DMS153 treated with DMSO at 0.1 percent for 48 hours (cell line): ENCODE measurements at regions not wholly inside any gene's neighbourhood (a gene's known extent, or its start where the extent isn't known, plus 50 kb on each side); places are given as distances from the start of the nearest gene placed in this dataset.
"Not testable (repeated sequence)": the region's sequence is repeated elsewhere in the genome, so short reads cannot be mapped to it uniquely, and the experiment has no call there.

Source experiments
- DNase-seq: peaks from one replicate; lab custom pipeline; 2025; ENCODE audit not compliant: unreplicated experiment; lab: John Stamatoyannopoulos, UW

DNA sequence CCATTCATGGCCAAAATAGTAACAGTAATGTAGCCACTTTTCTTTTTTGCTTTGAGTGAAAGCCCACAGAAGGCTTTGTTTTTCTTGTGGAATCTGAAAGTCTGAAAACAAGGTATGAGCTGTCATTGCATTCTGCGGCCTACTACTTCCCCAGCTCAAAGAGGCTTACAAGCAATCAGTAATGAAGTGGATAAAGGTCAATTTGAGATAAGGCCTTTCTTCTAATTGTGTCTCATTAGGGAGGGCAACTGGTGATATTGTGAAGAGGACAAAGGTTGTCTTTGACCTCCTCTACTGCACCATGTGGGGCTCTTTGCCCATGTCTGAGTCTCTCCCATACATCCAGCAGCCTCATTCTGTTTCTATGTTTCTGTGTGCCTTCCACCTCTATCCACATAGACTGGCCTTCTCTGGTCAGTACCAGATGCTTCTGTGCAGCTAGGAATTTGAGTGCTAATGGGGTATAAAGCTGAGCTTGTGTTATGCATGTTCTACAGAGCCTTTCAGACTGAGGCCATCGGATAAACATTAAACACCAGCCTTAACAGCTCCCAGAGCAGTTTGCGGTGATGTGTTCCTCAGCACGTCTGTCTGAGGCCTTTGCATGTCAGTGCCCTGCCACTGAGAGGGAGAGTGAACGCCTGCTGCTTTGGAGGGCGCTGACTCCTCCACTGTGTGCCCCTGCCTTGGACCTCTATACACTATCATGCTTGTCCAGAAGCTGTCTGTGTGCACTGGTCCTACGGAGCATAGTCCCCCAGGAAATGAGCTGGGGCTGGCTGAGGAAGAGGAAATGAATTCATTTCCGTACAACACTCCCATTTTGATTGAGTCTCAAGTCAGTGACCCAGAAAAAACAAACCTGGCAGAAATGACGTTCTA, 80.2 kb downstream of the SH2D1A start:
- DNase-seq: no peak

DNA sequence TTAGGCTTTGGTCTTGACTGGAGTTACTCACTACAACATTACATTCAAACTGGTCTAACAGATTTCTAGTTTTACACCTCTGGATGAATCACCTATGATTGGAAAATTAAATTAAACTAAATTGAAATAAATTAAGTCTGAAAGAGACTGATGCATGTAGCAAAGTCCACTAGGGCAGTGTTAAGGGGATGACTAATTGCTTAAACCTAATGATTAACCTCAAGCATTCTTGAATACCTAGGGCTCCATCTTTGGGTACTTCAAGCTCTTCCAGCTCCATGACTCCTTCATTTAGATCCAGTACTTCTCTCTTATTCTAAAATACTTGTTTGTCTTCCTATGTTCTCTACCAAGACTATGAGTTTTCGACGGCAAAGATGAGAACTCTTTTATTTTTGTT, 86.8 kb downstream of the SH2D1A start:
- DNase-seq: no peak

- DNase-seq: peak; percentile 54
These were observed 89.3 kb downstream of the SH2D1A start for GRCh38 chrX:124435616-124436015.

GRCh38 chrX:124440695-124441094, 94.3 kb downstream of the SH2D1A start:
- no peak for DNase-seq

- DNase-seq: no peak
These were observed 95.7 kb downstream of the SH2D1A start for GRCh38 chrX:124441971-124442590.

GRCh38 chrX:124455966-124456365, 109.6 kb downstream of the SH2D1A start:
- no peak for DNase-seq

GRCh38 chrX:124459851-124460250, 113.5 kb downstream of the SH2D1A start:
- not testable (repeated sequence) for DNase-seq

DNA sequence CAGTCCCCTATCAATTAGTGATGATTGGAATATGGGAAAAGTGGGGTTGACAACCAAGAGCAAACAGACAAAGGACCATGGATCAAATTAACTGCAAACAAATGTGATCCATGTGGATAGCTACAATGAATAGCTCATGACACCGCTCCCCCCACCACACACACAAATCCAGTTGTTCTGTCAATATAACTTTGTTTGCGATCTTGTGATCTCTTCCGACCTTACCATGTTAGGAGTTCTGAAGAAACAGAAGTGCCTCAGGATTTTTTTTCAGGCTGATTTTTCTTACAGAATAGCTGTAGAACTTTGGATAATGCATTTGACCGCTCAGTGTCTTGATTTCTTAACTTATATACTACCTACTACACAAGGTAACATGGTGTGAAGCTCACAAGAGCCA, 116.6 kb downstream of the SH2D1A start:
- no peak for DNase-seq

DNA sequence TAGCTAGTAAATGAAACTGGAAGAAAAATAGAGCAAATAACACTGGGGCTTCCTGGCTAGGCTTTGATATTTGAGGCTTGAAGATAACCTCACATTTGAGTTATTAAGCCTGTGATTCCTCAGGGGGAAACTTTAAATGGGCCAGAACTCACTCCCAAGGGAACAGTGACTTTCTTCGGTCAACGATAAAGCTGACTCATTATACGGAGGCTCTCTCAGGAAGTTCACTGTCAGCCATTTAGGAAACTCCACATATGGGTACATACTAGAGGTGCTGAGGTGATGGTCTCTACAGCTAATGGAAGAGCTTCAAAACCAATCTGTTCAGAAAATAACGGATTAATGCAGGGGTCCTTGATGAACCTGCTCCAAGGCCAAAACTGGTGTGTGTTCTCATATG, 120.8 kb downstream of the SH2D1A start:
- DNase-seq: no peak

DNA sequence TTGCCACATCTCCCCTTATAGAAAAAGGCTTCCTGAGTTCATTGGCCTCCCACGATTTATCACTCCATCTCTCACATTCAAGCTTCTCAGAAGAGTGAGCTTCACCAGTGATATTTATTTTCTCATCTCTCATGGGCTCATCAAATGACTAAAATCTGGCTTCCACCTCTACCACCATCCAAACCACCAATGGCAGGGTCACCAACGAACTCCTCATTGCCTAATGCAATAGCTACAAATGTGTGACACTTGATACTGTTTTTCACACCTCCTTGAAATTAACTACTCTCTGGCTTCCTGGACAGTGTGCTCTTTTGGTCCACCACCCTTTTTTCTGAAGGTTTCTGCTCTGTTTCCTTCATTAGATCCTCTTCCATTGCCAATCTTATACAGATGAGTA, 129.0 kb downstream of the SH2D1A start:
- DNase-seq: no peak

- DNase-seq: no peak
These were observed 130.2 kb downstream of the SH2D1A start for GRCh38 chrX:124476562-124476961.

- no peak for DNase-seq
These were observed 131.7 kb downstream of the SH2D1A start for GRCh38 chrX:124478046-124478445.

DNA sequence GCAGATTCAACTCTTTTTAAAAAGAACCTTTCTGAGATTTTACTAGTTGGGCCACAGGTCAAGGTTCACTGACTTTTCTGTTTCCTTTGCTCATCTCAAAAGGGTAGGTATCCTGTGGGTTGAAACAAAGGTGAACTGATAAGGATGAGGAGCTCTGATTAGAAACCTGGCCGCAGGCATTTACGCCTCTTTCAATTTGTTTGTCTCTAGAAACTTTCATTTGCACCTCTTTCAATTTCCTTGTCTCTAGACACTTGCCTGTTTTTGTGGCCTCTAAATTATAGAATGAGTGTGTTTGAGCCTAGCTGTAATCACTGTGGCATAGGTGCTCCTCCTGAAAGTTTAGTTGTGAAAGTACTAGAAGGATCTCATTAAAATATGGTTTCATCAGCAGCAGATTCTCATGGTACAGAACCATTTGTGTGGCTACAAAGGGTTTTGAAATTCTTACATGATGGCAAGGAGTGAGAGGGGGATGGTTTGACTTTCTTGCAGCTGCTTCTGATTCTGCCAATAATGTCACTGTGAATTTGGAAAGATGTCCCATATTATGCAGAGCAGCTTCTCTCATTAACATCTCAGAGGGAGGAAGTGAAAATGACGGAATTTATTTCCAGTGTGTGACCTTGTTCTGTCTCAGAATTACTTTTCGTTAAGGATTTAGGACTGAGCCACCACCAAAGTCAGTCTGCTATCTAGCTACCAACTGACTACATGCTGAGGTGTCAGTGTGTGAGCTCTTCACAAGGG, 142.2 kb downstream of the SH2D1A start:
- DNase-seq: no peak

DNA sequence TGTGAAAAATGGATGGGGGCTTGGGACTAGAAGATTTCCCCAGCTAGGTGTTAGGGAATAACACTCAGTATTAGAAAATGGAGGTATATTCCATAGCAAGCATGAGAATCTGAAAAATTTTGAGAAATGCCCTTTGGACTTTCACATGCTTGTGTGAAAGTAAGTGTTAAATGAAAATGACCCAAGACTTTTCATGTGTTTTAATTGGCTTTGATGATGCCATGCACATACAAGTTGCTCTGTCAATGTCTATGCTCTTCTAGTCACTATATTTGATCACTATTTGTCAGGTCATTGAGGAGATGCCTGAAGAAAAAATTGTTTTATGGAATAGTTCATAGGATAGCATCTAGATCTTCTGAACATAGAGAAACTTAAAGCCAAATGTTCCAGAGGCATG, 147.6 kb downstream of the SH2D1A start:
- DNase-seq: no peak

GRCh38 chrX:124497386-124497785, 151.0 kb downstream of the SH2D1A start:
- DNase-seq: no peak

DNA sequence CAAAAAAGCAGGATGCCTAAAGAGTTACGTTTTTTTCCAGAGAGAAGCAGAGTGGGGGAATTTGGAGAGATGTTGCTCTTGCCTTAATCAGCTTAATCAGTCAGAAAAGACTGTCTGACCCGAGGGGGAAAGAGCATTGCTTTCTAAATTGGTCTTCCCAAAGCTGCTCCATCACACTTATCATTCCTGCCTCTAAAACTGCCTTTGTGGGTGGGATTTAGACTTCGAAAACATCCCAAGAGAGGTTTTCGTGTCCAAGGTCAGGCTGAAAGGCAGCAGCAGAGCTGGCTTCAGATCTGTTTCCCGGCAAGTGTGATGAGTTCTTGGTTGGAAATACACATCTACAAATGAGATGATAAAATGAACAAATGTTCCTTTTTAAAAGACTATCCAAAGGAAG, 155.2 kb downstream of the SH2D1A start:
- no peak for DNase-seq

- no peak for DNase-seq
These were observed 155.8 kb downstream of the SH2D1A start for GRCh38 chrX:124502166-124502565.

DNA sequence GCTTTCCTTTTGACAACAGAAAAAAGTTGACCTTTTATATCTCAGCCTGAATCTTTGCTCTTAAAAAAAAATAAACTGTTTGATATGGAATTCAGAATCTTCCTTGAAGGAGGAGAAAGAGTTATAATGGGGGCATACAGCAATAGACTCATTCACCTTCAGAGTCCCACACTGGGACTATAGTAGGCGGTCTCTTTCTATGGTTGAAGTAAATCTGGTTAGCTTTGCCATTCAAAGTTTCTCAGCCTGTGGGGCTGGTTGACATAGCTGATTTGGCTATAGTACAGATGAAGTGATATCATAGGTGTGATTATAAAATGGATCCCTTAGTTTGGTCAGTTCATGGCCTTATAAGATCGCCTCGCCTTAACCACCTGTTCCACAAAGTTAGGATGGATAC, 156.2 kb downstream of the SH2D1A start:
- DNase-seq: no peak

DNA sequence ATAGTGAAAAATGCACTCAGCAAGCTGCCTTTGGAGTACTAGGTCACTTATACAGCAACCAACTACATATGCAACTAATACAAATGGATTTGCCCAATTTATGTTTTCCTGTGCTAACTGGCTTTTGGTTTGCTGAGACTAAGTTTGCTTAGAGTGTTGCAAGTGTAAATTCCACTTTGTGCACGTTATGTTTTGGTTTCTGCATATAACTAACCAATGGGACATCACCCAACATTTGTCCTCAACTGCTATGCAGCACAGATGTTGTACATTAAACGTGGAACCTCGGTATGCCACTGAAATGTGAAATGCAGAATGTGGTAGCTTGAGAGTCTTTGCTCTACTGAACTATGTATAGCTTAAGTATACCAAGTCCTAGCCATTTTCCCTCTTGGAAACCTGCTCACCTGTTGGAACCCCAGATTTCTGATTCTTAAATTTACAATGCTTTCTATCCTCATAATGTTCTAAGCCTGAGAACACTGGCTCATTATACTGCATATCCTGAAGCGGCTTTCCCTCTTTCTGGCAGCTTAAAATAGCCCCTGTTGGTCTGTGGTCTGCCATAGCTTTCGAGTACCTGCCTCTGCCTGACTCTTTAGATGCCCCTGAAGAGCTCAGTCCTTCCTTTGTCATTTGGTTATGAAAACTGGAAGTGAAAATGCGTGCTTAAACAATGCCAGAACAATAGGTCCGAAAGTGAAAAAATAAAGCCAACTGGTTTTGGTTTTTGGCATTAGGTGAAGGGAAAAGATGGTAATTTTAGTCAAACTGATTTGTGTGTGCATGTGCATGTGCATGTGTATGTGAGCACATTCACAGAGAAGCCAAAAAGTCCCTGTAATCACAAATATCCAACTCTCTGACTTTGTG, 158.0 kb downstream of the SH2D1A start:
- DNase-seq: no peak

DNA sequence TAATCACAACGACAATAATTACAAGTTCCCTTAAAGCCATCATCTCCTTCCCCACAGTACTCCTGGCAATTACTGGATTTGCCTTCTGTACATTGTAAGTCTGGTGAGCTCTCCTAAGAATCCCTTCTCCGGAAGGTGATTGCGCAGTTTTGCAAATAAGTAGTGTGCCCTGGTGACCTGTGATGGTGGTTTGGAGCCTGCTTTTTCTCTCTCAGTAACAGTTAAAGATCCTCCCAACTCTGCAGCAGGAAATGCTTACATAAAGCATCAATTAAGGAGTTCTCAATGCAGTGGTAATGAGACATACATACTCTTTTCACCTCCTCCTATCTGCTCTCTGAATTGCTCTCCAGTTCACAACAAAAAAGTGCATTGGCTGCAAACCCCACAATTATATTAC, 159.7 kb downstream of the SH2D1A start:
- no peak for DNase-seq

- no peak for DNase-seq
These were observed 160.9 kb downstream of the SH2D1A start for GRCh38 chrX:124507246-124507645.
